Liver (tissue), 8 donors: ENCODE measurements at regions not wholly inside any gene's neighbourhood (a gene's known extent, or its start where the extent isn't known, plus 50 kb on each side); places are given as distances from the start of the nearest gene placed in this dataset.

Source experiments
- DNase-seq: peaks from one replicate; pipeline ENCODE4 v3.0.0-alpha.2; 2017; ENCODE audit warnings: low spot score
- H3K27ac ChIP-seq, 2 donors: one replicate each; pipeline ENCODE4 v1.7.0; 2013; ENCODE audit warnings: inconsistent platforms in 2 of 2, low read length in 2 of 2, control low read depth in 1 of 2, low read depth in 1 of 2, mild to moderate bottlenecking in 1 of 2
- H3K27me3 ChIP-seq, 4 donors: one replicate each; pipeline versions ENCODE4 v1.6.1 to v1.7.0; 2013; ENCODE audit warnings: low read length in 3 of 4, inconsistent platforms in 1 of 4, mild to moderate bottlenecking in 1 of 4, moderate library complexity in 1 of 4; ENCODE audit not compliant: control insufficient read depth in 4 of 4, insufficient read depth in 4 of 4
- H3K36me3 ChIP-seq, 4 donors: one replicate each; pipeline versions ENCODE4 v1.6.1 to v1.7.0; 2013; ENCODE audit warnings: low read length in 3 of 4, mild to moderate bottlenecking in 3 of 4, low read depth in 1 of 4, moderate library complexity in 1 of 4; ENCODE audit not compliant: control insufficient read depth in 4 of 4, insufficient read depth in 3 of 4
- H3K4me1 ChIP-seq, 4 donors: one replicate each; pipeline versions ENCODE4 v1.6.1 to v1.7.0; 2013; ENCODE audit warnings: low read length in 3 of 4, mild to moderate bottlenecking in 3 of 4, moderate library complexity in 1 of 4; ENCODE audit not compliant: control insufficient read depth in 4 of 4, insufficient read depth in 4 of 4
- H3K4me3 ChIP-seq, 3 donors: one replicate each; pipeline versions ENCODE4 v1.6.1 to v1.7.0; 2013; ENCODE audit warnings: low read length in 3 of 3, control low read depth in 1 of 3, low read depth in 1 of 3, mild to moderate bottlenecking in 1 of 3
- H3K9ac ChIP-seq, 2 donors: one replicate each; pipeline ENCODE4 v1.7.0; 2013; ENCODE audit warnings: low read length in 2 of 2, mild to moderate bottlenecking in 2 of 2, moderate library complexity in 2 of 2, control low read depth in 1 of 2, low read depth in 1 of 2
- H3K9me3 ChIP-seq, 4 donors: one replicate each; pipeline versions ENCODE4 v1.6.1 to v1.7.0; 2013; ENCODE audit warnings: low read length in 3 of 4; ENCODE audit not compliant: control insufficient read depth in 4 of 4
- ATF3 ChIP-seq: IDR thresholded peaks from 2 replicates; pipeline ENCODE4 v1.6.1; 2016; ENCODE audit warnings: antibody characterized with exemption
- CTCF ChIP-seq: fragments of 150-350 bp; IDR thresholded peaks from 2 replicates; pipeline ENCODE4 v1.5.1; 2017; ENCODE audit warnings: improper control_type of control experiment, low read depth, low read length; ENCODE audit not compliant: missing input control
- HNF4A ChIP-seq, 2 donors: conservative IDR thresholded peaks; 2 replicates each; pipeline ENCODE4 v1.6.1; 2016; ENCODE audit warnings: antibody characterized with exemption in 2 of 2, mild to moderate bottlenecking in 2 of 2
- HNF4G ChIP-seq: IDR thresholded peaks from 2 replicates; pipeline ENCODE4 v1.6.1; 2016; ENCODE audit warnings: antibody characterized with exemption
- MAX ChIP-seq: IDR thresholded peaks from 2 replicates; pipeline ENCODE4 v1.6.1; 2016; ENCODE audit warnings: antibody characterized with exemption
- NR2F2 ChIP-seq: IDR thresholded peaks from 2 replicates; pipeline ENCODE4 v1.6.1; 2016; ENCODE audit warnings: antibody characterized with exemption
- RAD21 ChIP-seq, 2 donors: IDR thresholded peaks; 2 replicates each; pipeline ENCODE4 v1.6.1; 2016; ENCODE audit warnings: antibody characterized with exemption in 2 of 2, mild to moderate bottlenecking in 2 of 2
- REST ChIP-seq: IDR thresholded peaks from 2 replicates; pipeline ENCODE4 v1.6.1; 2016; ENCODE audit warnings: antibody characterized with exemption, mild to moderate bottlenecking
- RXRA ChIP-seq, 2 donors: IDR thresholded peaks; 2 replicates each; pipeline ENCODE4 v1.6.1; 2017 to 2018; ENCODE audit warnings: antibody characterized with exemption in 2 of 2, mild to moderate bottlenecking in 1 of 2
- TAF1 ChIP-seq: conservative IDR thresholded peaks from 2 replicates; pipeline ENCODE4 v1.6.1; 2016; ENCODE audit warnings: antibody characterized with exemption, mild to moderate bottlenecking
- YY1 ChIP-seq: IDR thresholded peaks from 2 replicates; pipeline ENCODE4 v1.6.1; 2016; ENCODE audit warnings: antibody characterized with exemption, mild to moderate bottlenecking
- ZBTB33 ChIP-seq: IDR thresholded peaks from 2 replicates; pipeline ENCODE4 v1.6.1; 2016; ENCODE audit warnings: antibody characterized with exemption
- WGBS: extraction: QIAGEN DNeasy Blood & Tissue Kit; methylation state at CpG from one replicate; pipeline ENCODE4 v1.1.7; 2013; 5-methylcytosine and 5-hydroxymethylcytosine counted together
- donor health status: healthy.
- donor health status: healthy.
- donor health status: healthy.
- donor health status: healthy.
- donor health status: healthy.

- no peak for DNase-seq
- TF ChIP-seq YY1 = no peak
- Histone ChIP-seq H3K27ac (no peak overlapping the region), H3K9ac (no peak overlapping the region), H3K4me3 (no peak overlapping the region), H3K9me3 (peaks cover 0 to 3% (median 0%) of the 10 kb centered on the region in 4 donors), H3K4me1 (no peaks in the 10 kb centered on the region), H3K27me3 (no peaks in the 10 kb centered on the region), H3K36me3 (no peaks in the 10 kb centered on the region)
- 79% methylated on average over 1 of the region's 1 CpG for WGBS
These were observed 440.1 kb downstream of the ZNF385D start for GRCh38 chr3:21310891-21311290.

- DNase-seq = no peak
- Histone ChIP-seq H3K36me3 (no peaks in the 10 kb centered on the region), H3K4me3 (no peak overlapping the region), H3K27me3 (no peaks in the 10 kb centered on the region), H3K4me1 (no peaks in the 10 kb centered on the region), H3K9ac (no peak overlapping the region), H3K9me3 (peaks cover 0 to 3% (median 0%) of the 10 kb centered on the region in 4 donors), H3K27ac (no peak overlapping the region)
- TF ChIP-seq MAX (no peak), YY1 (no peak), ZBTB33 (no peak), HNF4G (no peak), ATF3 (no peak), NR2F2 (no peak), RXRA (IDR thresholded peaks at IDR 0.05) (no peak), HNF4A (conservative IDR thresholded peaks at IDR 0.05) (no peak), REST (no peak), RAD21 (IDR thresholded peaks at IDR 0.05) (no peak), TAF1 (no peak), CTCF (no peak)
- WGBS = 64% methylated on average over 2 of the region's 2 CpGs
These were observed 440.8 kb downstream of the ZNF385D start for GRCh38 chr3:21310161-21310560.
